PFSK-1 (cell line): ENCODE measurements at regions not wholly inside any gene's neighbourhood (a gene's known extent, or its start where the extent isn't known, plus 50 kb on each side); places are given as distances from the start of the nearest gene placed in this dataset.

Source experiments
- FOXP2 ChIP-seq: optimal IDR thresholded peaks from 2 replicates; pipeline ENCODE3; 2011; ENCODE audit warnings: borderline replicate concordance, control low read depth, inconsistent platforms; ENCODE audit not compliant: insufficient read depth; ENCODE audit errors: extremely low read length, extremely low read depth
- POLR2AphosphoS5 ChIP-seq: IDR thresholded peaks from 2 replicates; pipeline ENCODE4 v1.6.1; 2012; ENCODE audit warnings: low read depth, mild to moderate bottlenecking, control low read depth, low read length, moderate library complexity
- TAF1 ChIP-seq: IDR thresholded peaks from 2 replicates; pipeline ENCODE4 v1.6.1; 2012; ENCODE audit warnings: low read length, control low read depth, borderline replicate concordance; ENCODE audit not compliant: insufficient read depth
- TF ChIP-seq, protein P1 (sequence below), 2 experiments: IDR thresholded peaks; 2 replicates each; pipeline versions ENCODE4 v1.6.1 to v1.8.0; 2011 to 2012; ENCODE audit warnings: low read depth in 2 of 2, low read length in 2 of 2, control low read depth in 1 of 2, inconsistent platforms in 1 of 2, mild to moderate bottlenecking in 1 of 2, moderate library complexity in 1 of 2; ENCODE audit not compliant: insufficient read depth in 1 of 2

DNA sequence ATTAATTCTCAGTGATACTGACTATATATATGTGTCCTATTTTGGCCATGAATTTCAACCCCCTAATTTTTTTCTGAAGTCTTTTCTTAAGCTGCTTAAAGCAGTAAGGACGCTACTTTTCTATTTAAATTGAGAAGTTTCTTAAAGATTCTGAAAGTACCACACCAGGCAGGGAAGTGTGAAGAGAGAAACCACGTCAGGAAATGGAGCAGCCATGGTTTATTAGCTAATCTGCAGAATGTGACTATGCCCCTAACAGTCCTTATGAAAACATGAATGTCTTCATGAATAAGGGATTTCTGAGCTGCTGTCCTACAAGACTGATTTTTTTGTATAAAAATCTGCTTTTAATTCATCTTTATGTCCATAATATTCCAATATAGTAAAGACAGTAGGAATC, 1724.3 kb upstream of the C9orf72 start:
- TF ChIP-seq POLR2AphosphoS5 (no peak), TAF1 (no peak), FOXP2 (no peak)
- TF ChIP-seq, protein P1, sequence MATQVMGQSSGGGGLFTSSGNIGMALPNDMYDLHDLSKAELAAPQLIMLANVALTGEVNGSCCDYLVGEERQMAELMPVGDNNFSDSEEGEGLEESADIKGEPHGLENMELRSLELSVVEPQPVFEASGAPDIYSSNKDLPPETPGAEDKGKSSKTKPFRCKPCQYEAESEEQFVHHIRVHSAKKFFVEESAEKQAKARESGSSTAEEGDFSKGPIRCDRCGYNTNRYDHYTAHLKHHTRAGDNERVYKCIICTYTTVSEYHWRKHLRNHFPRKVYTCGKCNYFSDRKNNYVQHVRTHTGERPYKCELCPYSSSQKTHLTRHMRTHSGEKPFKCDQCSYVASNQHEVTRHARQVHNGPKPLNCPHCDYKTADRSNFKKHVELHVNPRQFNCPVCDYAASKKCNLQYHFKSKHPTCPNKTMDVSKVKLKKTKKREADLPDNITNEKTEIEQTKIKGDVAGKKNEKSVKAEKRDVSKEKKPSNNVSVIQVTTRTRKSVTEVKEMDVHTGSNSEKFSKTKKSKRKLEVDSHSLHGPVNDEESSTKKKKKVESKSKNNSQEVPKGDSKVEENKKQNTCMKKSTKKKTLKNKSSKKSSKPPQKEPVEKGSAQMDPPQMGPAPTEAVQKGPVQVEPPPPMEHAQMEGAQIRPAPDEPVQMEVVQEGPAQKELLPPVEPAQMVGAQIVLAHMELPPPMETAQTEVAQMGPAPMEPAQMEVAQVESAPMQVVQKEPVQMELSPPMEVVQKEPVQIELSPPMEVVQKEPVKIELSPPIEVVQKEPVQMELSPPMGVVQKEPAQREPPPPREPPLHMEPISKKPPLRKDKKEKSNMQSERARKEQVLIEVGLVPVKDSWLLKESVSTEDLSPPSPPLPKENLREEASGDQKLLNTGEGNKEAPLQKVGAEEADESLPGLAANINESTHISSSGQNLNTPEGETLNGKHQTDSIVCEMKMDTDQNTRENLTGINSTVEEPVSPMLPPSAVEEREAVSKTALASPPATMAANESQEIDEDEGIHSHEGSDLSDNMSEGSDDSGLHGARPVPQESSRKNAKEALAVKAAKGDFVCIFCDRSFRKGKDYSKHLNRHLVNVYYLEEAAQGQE (IDR thresholded peaks at IDR 0.05; ENCODE audit: insufficient read depth in 1 of 2, low read depth in 2 of 2, low read length in 2 of 2), result no peak
